ENCODE measurements at regions not wholly inside any gene's neighbourhood (a gene's known extent, or its start where the extent isn't known, plus 50 kb on each side); places are given as distances from the start of the nearest gene placed in this dataset.

DNA sequence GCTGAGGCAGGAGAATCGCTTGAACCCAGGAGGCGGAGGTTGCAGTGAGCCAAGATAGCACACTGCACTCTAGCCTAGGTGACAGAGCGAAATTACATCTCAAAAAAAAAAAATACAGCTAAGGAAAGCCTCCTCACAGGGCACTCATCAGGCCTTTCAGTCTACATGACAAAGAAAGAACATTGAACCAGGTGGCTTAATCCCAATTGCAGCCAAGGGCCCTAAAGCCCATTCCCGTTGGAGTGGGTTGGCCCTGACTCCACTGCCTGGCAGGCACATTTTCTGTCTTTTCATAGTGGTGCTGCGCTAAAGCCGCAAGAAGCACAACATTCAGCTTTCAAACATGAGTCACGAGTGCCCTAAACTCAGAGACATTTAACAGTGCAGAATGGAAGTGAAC lies 372.5 kb downstream of the RNF144A start:
- Histone ChIP-seq H3K27me3 (no peaks in the 10 kb centered on the region), H3K36me3 (no peaks in the 10 kb centered on the region), H3K4me1 (no peaks in the 10 kb centered on the region), H3K4me3 (no peak overlapping the region), H3K27ac (no peak overlapping the region), H3K9me3 (no peaks in the 10 kb centered on the region)
- no peak for DNase-seq
- WGBS, 5 donors, result 81 to 95% (median 88%) methylated on average over 7 of the region's 7 CpGs
- intact Hi-C loops (cut with DNase I; ENCODE audit: low total_unique reads), result no loop called here
- no peak for TF ChIP-seq POLR2AphosphoS5 (IDR thresholded peaks at IDR 0.05)
- no peak for TF ChIP-seq EP300 (IDR thresholded peaks at IDR 0.05)
- no peak for TF ChIP-seq POLR2A (IDR thresholded peaks at IDR 0.05)
- no peak for TF ChIP-seq CTCF (IDR thresholded peaks at IDR 0.05)

DNA sequence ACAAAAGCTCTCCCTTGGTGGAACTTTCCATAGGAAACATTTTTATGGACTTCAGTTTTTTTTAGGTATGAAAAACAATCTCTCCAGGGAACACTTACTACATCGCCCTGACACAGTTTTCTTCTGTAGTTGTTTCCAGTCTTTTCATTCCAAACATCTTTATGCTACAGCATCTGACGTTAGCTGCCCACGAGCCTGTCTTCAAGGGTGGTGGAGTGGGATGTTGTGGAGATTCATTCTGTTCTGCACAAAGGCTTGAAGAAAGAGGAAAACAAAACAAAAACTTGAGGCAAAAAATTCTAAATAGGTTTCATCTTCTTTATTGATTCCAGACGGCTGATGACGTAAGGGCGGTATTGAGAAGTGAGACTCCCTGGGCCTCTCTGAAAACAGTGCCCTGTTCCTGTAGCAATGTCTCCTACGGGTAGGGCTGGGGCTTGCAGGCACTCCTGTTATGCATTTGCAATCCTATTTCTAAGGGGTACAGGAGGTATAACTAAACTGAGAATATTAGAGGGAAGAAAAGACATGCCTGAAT lies 375.0 kb downstream of the RNF144A start:
- Histone ChIP-seq H3K9me3 (no peaks in the 10 kb centered on the region), H3K36me3 (no peaks in the 10 kb centered on the region), H3K27ac (no peak overlapping the region), H3K4me3 (no peak overlapping the region), H3K4me1 (no peaks in the 10 kb centered on the region), H3K27me3 (no peaks in the 10 kb centered on the region)
- TF ChIP-seq EP300 (IDR thresholded peaks at IDR 0.05), result no peak
- 79 to 83% (median 81%) methylated on average over 7 of the region's 7 CpGs for WGBS, 5 donors
- intact Hi-C loops (cut with DNase I; ENCODE audit: low total_unique reads), result no loop called here
- DNase-seq, result no peak

DNA sequence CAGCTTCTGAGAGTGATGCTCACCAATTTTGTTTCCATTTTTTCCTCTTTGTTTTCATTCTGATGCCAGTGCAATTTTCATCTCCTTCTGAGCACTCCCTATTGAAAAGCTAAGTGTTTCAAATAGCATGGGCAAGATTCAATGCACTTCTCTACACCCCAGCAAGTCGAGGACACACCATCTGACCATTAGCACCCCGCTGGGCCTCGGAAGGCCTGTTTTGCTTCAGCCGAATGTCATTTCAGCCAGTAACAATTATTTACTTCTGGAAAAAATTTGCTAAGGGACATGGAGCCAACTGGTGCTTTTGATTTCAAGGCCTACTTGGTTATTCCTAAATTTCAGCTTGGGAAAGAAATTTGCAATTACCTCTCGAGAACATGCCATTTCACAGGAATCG lies 392.4 kb downstream of the RNF144A start:
- H3K27ac ChIP-seq, result no peak overlapping the region
- H3K9me3 ChIP-seq, result no peaks in the 10 kb centered on the region
- no peak for TF ChIP-seq POLR2AphosphoS5 (IDR thresholded peaks at IDR 0.05)
- TF ChIP-seq POLR2A (IDR thresholded peaks at IDR 0.05), result no peak
- TF ChIP-seq EP300 (IDR thresholded peaks at IDR 0.05), result no peak
- no peaks in the 10 kb centered on the region for H3K27me3 ChIP-seq
- H3K4me1 ChIP-seq, result no peaks in the 10 kb centered on the region
- H3K36me3 ChIP-seq, result no peaks in the 10 kb centered on the region
- H3K4me3 ChIP-seq, result no peak overlapping the region
- 84 to 90% (median 88%) methylated on average over 6 of the region's 6 CpGs for WGBS, 5 donors
- DNase-seq, result no peak
- intact Hi-C loops (cut with DNase I; ENCODE audit: low total_unique reads), result no loop called here

DNA sequence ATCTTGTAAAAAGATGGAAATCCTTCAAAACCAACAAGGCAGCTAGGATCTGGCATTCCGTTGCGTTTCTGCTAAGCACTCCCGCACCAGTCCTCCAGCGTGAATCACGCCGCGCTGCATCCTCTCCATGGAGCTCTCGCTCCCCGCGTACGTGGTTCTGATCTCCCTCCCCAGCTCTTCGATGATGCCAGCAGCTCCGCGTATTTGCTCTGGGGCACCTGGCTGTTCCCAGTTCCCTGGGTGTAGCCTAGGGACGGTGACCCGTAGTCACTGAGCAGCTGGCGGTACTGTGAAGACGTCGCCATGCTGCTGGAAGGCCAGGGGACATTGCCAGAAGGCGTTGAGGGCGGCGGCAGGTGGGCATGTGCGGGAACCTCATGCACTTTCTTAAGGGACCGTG lies 407.5 kb downstream of the RNF144A start:
- Histone ChIP-seq H3K27me3 (no peaks in the 10 kb centered on the region), H3K36me3 (no peaks in the 10 kb centered on the region), H3K4me3 (no peak overlapping the region), H3K27ac (no peak overlapping the region), H3K4me1 (no peaks in the 10 kb centered on the region), H3K9me3 (no peaks in the 10 kb centered on the region)
- WGBS, 5 donors, result 67 to 70% (median 69%) methylated on average over 24 of the region's 24 CpGs
- DNase-seq, result no peak
- TF ChIP-seq CTCF (IDR thresholded peaks at IDR 0.05), result no peak
- TF ChIP-seq EP300 (IDR thresholded peaks at IDR 0.05), result no peak
- no peak for TF ChIP-seq POLR2AphosphoS5 (IDR thresholded peaks at IDR 0.05)
- TF ChIP-seq POLR2A (IDR thresholded peaks at IDR 0.05), result no peak
- intact Hi-C loops (cut with DNase I; ENCODE audit: low total_unique reads), result no loop called here

DNA sequence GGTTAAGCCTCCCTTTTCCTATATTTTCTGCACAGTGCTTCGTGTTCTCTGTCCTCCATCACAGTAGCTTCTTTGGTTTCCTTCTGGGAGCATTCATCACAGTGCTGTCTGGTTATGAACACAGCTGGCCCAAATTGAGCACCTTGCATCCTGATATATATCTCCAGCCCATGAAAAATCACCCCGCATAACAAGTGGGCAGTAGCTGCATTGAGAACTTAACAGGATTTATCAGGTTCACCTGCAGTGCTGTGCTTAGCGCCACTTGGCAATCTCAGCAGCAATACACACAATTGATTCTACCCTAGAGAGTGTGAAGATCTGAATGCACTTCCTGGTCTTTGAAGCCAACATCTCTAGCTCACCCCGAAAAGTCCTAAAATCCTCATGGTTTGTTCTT lies 408.0 kb downstream of the RNF144A start:
- no peak overlapping the region for H3K27ac ChIP-seq
- no peak for TF ChIP-seq EP300 (IDR thresholded peaks at IDR 0.05)
- intact Hi-C loops (cut with DNase I; ENCODE audit: low total_unique reads), result no loop called here
- H3K27me3 ChIP-seq, result no peaks in the 10 kb centered on the region
- H3K4me3 ChIP-seq, result no peak overlapping the region
- 81 to 92% (median 87%) methylated on average over 4 of the region's 4 CpGs for WGBS, 5 donors
- no peaks in the 10 kb centered on the region for H3K9me3 ChIP-seq
- no peaks in the 10 kb centered on the region for H3K4me1 ChIP-seq
- no peak for DNase-seq
- H3K36me3 ChIP-seq, result no peaks in the 10 kb centered on the region

- intact Hi-C loops (cut with DNase I; ENCODE audit: low total_unique reads), result no loop called here
- 97 to 100% (median 99%) methylated on average over 1 of the region's 1 CpG for WGBS, 5 donors
These were observed 412.3 kb downstream of the RNF144A start for GRCh38 chr2:7329465-7329864.

More at GRCh38 chr2:7329465-7329864, 412.3 kb downstream of the RNF144A start:
- Histone ChIP-seq H3K4me3 (no peak overlapping the region), H3K4me1 (no peaks in the 10 kb centered on the region), H3K9me3 (no peaks in the 10 kb centered on the region), H3K27ac (no peak overlapping the region), H3K36me3 (no peaks in the 10 kb centered on the region), H3K27me3 (no peaks in the 10 kb centered on the region)
- DNase-seq, result no peak
- TF ChIP-seq POLR2AphosphoS5 (IDR thresholded peaks at IDR 0.05) (no peak), EP300 (IDR thresholded peaks at IDR 0.05) (no peak), POLR2A (IDR thresholded peaks at IDR 0.05) (no peak), CTCF (IDR thresholded peaks at IDR 0.05) (no peak)
